ENCODE measurements at regions not wholly inside any gene's neighbourhood (a gene's known extent, or its start where the extent isn't known, plus 50 kb on each side); places are given as distances from the start of the nearest gene placed in this dataset.

DNA sequence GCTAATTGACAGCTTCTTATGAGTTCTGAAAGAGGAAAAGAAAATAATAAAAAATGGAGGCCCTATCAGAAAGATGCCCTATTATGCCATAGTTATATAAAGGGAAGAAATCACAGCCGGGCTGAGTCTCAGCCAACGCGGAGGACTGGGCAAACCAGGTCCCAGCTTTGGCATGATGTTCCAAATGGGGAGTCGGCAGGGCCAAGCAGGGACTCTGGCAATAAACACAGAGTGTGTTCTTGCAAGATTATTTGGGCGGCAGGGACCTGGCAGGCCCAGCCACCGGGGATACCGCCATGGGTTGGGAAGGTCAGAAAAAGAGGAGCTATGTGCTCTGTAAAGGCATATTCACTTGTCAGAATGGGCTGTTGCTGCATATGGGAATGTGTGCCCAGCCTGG, 694.9 kb downstream of the BCL11A start (continued):
- TF ChIP-seq, protein P1, sequence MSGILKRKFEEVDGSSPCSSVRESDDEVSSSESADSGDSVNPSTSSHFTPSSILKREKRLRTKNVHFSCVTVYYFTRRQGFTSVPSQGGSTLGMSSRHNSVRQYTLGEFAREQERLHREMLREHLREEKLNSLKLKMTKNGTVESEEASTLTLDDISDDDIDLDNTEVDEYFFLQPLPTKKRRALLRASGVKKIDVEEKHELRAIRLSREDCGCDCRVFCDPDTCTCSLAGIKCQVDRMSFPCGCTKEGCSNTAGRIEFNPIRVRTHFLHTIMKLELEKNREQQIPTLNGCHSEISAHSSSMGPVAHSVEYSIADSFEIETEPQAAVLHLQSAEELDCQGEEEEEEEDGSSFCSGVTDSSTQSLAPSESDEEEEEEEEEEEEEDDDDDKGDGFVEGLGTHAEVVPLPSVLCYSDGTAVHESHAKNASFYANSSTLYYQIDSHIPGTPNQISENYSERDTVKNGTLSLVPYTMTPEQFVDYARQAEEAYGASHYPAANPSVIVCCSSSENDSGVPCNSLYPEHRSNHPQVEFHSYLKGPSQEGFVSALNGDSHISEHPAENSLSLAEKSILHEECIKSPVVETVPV (CRISPR knock-in tag; IDR thresholded peaks at IDR 0.05) = no peak
- TF ChIP-seq ISL1 (CRISPR knock-in tag; IDR thresholded peaks at IDR 0.05) = no peak
- no peak for TF ChIP-seq TOX (CRISPR knock-in tag; IDR thresholded peaks at IDR 0.05; ENCODE audit: borderline replicate concordance)
- no peak for TF ChIP-seq BACH2 (CRISPR knock-in tag; IDR thresholded peaks at IDR 0.05; ENCODE audit: borderline replicate concordance)
- no peak for TF ChIP-seq GLIS3 (CRISPR knock-in tag; IDR thresholded peaks at IDR 0.05)
- TF ChIP-seq ZFP3 (CRISPR knock-in tag; IDR thresholded peaks at IDR 0.05) = no peak

DNA sequence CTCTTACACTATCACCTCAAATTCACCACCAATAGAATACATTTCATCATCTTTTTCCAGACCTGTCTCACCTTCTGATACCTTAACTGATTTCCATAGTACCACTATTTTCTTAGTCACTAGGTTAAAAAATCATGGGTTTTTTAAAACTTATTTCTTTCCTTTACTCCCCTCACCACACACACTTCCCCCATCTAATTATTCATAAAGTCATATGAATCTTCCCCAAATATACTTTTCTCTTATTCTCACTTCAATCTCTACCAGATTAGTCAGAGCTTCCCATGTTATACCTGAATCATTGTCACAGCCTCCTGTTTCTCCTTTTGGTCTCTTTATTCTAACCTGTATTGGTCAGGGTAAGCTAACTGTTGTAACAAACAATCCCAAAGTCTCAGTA, 696.3 kb downstream of the BCL11A start:
- TF ChIP-seq ZNF70 (CRISPR knock-in tag; IDR thresholded peaks at IDR 0.05) (no peak), BACH2 (CRISPR knock-in tag; IDR thresholded peaks at IDR 0.05; ENCODE audit: borderline replicate concordance) (no peak), ZFP30 (CRISPR knock-in tag; IDR thresholded peaks at IDR 0.05) (no peak), CSDC2 (CRISPR knock-in tag; IDR thresholded peaks at IDR 0.05) (no peak), ZFP3 (CRISPR knock-in tag; IDR thresholded peaks at IDR 0.05) (no peak), TOX (CRISPR knock-in tag; IDR thresholded peaks at IDR 0.05; ENCODE audit: borderline replicate concordance) (no peak), RARB (CRISPR knock-in tag; IDR thresholded peaks at IDR 0.05) (no peak), ISL1 (CRISPR knock-in tag; IDR thresholded peaks at IDR 0.05) (no peak), TCF4 (CRISPR knock-in tag; IDR thresholded peaks at IDR 0.05; ENCODE audit: borderline replicate concordance) (no peak), ARNTL (CRISPR knock-in tag; IDR thresholded peaks at IDR 0.05; ENCODE audit: borderline replicate concordance, low read depth) (no peak), ZNF8 (CRISPR knock-in tag; IDR thresholded peaks at IDR 0.05) (no peak), OSR1 (CRISPR knock-in tag; IDR thresholded peaks at IDR 0.05) (no peak), SNAI2 (CRISPR knock-in tag; IDR thresholded peaks at IDR 0.05) (no peak), ZC3H10 (CRISPR knock-in tag; IDR thresholded peaks at IDR 0.05) (no peak), GLIS3 (CRISPR knock-in tag; IDR thresholded peaks at IDR 0.05) (no peak), ESRRG (CRISPR knock-in tag; IDR thresholded peaks at IDR 0.05) (no peak)
- TF ChIP-seq, protein P2, sequence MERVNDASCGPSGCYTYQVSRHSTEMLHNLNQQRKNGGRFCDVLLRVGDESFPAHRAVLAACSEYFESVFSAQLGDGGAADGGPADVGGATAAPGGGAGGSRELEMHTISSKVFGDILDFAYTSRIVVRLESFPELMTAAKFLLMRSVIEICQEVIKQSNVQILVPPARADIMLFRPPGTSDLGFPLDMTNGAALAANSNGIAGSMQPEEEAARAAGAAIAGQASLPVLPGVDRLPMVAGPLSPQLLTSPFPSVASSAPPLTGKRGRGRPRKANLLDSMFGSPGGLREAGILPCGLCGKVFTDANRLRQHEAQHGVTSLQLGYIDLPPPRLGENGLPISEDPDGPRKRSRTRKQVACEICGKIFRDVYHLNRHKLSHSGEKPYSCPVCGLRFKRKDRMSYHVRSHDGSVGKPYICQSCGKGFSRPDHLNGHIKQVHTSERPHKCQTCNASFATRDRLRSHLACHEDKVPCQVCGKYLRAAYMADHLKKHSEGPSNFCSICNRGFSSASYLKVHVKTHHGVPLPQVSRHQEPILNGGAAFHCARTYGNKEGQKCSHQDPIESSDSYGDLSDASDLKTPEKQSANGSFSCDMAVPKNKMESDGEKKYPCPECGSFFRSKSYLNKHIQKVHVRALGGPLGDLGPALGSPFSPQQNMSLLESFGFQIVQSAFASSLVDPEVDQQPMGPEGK (CRISPR knock-in tag; IDR thresholded peaks at IDR 0.05; ENCODE audit: borderline replicate concordance) = no peak
- TF ChIP-seq, protein P3, sequence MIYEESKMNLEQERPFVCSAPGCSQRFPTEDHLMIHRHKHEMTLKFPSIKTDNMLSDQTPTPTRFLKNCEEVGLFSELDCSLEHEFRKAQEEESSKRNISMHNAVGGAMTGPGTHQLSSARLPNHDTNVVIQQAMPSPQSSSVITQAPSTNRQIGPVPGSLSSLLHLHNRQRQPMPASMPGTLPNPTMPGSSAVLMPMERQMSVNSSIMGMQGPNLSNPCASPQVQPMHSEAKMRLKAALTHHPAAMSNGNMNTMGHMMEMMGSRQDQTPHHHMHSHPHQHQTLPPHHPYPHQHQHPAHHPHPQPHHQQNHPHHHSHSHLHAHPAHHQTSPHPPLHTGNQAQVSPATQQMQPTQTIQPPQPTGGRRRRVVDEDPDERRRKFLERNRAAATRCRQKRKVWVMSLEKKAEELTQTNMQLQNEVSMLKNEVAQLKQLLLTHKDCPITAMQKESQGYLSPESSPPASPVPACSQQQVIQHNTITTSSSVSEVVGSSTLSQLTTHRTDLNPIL (CRISPR knock-in tag; IDR thresholded peaks at IDR 0.05; ENCODE audit: low read depth) = no peak
- TF ChIP-seq, protein P1 (CRISPR knock-in tag; IDR thresholded peaks at IDR 0.05) = no peak
- no peak for ATAC-seq

DNA sequence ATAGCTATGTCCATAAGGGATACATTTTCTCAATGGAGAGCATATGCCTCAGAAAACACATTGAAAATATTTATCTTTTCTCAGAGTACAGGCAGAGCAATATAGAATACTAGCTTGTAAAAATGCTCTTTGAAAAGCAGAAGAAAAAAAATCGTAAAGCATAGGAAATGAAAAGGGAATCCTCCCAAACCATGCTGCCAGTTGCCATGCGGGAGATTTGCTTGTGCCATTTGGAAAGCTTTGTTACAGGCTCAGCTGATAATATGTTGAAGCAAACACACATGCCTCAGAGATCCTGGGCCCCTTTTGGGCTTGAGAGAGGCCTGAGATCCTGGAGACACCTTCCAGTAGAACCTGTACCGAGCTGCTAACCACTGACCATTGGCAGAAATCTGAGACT, 697.1 kb downstream of the BCL11A start:
- TF ChIP-seq ZNF8 (CRISPR knock-in tag; IDR thresholded peaks at IDR 0.05) (no peak), ZNF565 (CRISPR knock-in tag; conservative IDR thresholded peaks at IDR 0.05; ENCODE audit: low read depth) (no peak), ZNF70 (CRISPR knock-in tag; IDR thresholded peaks at IDR 0.05) (no peak)
- TF ChIP-seq, protein P3 (CRISPR knock-in tag; IDR thresholded peaks at IDR 0.05; ENCODE audit: low read depth) = no peak
- ATAC-seq = no peak

DNA sequence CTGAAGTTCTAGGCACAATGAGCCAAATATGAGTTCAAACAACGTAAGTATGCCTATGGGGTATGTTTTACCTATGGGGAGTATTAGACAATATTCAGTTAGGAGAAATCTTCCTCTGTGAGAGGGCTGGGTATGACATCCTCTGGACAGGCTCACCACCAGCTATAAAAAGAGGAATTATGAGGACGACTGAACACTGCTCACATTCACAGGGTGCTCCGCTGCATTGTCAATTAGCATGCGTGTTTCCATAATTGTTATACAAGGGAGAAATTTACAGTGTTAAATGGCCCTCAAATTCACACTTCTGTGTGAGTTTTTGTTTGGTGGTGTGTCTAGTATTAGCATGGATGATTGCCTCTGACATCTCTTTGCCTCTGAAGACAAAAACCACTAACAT, 700.4 kb downstream of the BCL11A start:
- no peak for ATAC-seq
- TF ChIP-seq, protein P2 (CRISPR knock-in tag; IDR thresholded peaks at IDR 0.05; ENCODE audit: borderline replicate concordance) = no peak
- TF ChIP-seq TOX (CRISPR knock-in tag; IDR thresholded peaks at IDR 0.05; ENCODE audit: borderline replicate concordance) (no peak), ZNF8 (CRISPR knock-in tag; IDR thresholded peaks at IDR 0.05) (no peak), ARNTL (CRISPR knock-in tag; IDR thresholded peaks at IDR 0.05; ENCODE audit: borderline replicate concordance, low read depth) (no peak), BACH2 (CRISPR knock-in tag; IDR thresholded peaks at IDR 0.05; ENCODE audit: borderline replicate concordance) (no peak), ESRRG (CRISPR knock-in tag; IDR thresholded peaks at IDR 0.05) (no peak), ZFP3 (CRISPR knock-in tag; IDR thresholded peaks at IDR 0.05) (no peak)
- TF ChIP-seq, protein P1 (CRISPR knock-in tag; IDR thresholded peaks at IDR 0.05) = no peak
- TF ChIP-seq, protein P4, sequence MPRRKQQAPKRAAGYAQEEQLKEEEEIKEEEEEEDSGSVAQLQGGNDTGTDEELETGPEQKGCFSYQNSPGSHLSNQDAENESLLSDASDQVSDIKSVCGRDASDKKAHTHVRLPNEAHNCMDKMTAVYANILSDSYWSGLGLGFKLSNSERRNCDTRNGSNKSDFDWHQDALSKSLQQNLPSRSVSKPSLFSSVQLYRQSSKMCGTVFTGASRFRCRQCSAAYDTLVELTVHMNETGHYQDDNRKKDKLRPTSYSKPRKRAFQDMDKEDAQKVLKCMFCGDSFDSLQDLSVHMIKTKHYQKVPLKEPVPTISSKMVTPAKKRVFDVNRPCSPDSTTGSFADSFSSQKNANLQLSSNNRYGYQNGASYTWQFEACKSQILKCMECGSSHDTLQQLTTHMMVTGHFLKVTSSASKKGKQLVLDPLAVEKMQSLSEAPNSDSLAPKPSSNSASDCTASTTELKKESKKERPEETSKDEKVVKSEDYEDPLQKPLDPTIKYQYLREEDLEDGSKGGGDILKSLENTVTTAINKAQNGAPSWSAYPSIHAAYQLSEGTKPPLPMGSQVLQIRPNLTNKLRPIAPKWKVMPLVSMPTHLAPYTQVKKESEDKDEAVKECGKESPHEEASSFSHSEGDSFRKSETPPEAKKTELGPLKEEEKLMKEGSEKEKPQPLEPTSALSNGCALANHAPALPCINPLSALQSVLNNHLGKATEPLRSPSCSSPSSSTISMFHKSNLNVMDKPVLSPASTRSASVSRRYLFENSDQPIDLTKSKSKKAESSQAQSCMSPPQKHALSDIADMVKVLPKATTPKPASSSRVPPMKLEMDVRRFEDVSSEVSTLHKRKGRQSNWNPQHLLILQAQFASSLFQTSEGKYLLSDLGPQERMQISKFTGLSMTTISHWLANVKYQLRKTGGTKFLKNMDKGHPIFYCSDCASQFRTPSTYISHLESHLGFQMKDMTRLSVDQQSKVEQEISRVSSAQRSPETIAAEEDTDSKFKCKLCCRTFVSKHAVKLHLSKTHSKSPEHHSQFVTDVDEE (CRISPR knock-in tag; IDR thresholded peaks at IDR 0.05) = no peak
